Right forelimb (tissue), 1 donor: ENCODE measurements at regions not wholly inside any gene's neighbourhood (a gene's known extent, or its start where the extent isn't known, plus 50 kb on each side); places are given as distances from the start of the nearest gene placed in this dataset.

Experiments
- DNase-seq: peaks from one replicate; pipeline ENCODE4 v3.0.0-alpha.2; 2018

DNA sequence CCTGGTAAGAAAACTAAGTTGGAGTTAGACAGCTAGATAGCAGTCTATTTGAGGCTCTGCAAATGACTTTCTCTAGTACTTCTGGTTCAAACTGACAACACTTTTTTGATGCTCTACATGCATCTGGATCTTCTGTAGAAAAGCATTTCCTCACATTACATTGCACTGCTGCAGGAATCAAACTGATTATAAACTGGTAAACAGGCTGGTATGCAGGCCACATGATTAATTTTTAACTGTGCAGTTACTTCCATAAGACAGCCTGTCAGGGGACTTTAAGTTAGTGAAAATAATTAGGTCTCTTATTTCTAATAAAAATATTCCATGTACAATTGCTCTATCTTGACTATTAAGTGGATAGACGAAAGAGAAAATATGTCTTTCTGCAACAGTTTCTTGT is 550.0 kb upstream of the ALCAM start:
- no peak for DNase-seq

DNA sequence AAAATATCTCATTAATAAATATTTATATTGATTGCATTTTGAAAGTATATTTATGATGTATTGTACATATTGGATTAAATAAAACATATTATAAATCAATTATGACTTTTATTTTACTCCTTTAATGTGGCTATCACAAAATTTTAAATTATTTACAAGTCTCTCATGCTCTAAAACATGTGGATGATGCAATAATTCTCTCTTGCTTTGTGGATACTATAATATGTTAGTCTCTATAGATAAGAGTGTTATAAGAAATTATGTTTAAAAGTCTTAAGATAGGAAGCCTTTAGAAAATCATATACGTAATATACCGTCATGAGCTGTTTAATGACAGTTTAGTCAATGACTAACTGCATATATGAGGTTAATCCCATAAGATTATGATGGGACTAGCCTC is 547.4 kb upstream of the ALCAM start:
- DNase-seq, result no peak

DNA sequence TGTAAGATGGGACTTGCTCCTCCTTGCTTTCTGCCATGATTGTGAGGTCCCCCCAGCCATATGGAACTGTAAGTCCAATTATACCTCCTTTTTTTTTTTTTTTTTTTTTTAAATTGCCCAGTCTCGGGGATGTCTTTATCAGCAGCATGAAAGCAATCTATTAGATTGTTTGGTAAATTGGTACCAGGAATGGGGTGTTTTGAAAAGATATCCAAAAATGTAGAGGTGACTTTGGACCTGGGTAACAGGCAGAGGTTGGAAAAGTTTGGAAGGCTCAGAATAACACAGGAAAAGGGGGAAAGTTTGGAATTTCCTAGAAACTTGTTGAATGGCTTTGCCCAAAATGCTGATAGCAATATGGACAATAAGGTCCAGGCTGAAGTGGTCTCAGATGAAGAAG is 545.8 kb upstream of the ALCAM start:
- DNase-seq, result no peak

DNA sequence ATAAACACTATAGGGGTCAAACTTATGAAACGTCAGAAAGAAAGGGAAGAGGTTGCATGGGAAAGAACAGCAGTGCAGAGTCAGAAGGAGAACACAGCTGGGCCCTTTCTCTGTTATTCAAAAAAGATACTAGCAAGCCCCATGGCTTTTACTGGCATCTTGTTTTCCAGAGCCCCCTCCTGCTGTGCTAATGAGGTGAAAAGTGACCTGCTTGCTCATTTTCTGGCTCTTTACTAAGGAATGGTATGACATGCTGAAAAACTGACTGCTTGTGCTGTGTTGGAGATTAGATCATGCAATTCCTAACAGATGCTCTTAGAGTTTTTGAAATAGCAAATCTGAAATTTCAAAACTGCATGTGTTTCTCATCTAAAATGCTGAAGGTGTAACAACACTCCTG is 541.6 kb upstream of the ALCAM start:
- peak; percentile 43 for DNase-seq

DNA sequence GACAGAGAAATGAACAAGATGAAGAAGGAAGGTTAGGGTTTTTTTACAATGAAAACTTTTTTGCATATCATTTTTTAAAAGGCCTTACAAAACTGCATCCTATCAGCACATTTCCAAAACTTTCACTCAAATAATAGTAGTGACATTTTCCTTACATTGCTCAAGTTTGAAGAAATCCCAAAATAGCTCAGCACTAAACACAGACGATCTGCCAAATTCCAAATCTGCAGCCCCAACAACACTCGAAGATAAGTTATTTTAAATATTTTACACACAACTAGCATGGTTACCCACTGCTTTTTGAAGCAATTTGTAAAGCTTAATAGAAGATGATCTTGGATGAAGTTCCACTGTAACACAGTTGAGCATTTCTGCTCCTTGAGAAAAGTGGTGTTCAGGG is 535.6 kb upstream of the ALCAM start:
- DNase-seq, result no peak

DNA sequence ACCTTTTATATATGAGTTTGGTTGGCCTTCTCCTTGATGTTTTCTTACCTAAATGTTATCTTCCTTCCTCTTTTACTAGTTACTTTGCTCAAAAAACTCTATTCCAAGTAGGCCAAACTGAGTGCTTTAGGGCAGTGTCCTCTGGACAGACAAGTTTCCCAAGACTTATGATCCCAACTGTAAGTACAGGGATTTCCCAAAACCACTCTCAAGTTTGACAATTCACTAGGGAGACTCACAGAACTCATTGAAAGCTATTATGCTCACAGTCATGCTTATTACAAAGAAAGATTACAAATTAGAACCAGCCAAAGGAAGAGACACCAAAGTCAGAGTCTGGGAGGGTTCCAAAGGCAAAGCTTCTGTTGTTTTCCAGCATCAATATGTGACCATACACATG is 534.2 kb upstream of the ALCAM start:
- no peak for DNase-seq

DNA sequence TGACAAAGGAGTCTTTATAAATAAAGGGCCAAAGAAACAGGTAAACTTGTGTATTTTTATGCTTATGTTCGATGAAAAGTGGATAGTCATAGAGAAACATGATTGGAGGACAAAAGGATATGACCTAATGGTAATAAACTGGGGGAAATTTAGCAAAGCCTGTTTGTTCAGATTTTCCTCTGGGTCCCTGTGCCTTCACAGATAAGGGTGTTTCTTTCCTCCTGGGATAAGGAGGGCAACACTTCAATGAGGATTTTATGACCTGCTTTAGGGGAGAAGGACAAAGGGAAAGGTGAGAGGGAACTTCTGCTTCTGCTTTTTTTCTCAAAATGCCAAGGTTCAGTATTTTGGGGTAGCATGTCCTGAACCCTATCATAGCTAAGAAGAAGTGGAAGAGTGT is 531.3 kb upstream of the ALCAM start:
- no peak for DNase-seq

DNA sequence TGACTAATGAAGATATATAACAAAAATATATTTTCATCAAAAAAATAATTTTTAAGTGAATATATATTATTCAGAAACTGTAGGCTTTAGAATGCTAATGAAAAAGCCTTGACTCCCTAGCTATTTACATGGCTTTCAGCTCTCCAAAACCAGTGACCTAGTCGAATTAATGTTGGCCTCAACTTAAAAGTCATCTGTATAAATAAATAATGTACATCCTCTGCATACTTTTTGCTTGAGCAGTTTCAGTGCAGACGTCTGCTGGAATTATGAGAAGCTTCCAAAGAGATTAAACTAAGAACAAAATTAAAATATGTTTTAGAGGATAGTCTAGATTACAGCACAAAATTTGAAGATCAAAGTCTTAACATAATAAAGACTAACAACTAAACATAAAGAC is 520.4 kb upstream of the ALCAM start:
- no peak for DNase-seq

DNA sequence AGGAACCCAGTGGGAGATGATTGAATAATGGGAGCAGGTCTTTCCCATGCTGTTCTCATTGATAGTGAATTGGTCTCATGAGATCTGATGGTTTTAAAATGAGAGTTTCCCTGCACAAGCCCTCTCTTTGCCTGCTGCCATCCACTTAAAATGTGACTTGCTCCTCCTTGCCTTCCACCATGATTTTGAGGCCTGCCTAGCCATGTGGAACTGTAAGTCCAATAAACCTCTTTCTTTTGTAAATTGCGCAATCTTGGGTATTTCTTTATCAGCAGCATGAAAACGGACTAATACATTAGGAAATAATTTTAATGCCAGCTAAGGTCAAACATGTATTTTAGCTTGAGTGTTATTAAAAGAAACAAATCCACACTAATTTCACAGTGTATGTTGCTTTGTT is 517.6 kb upstream of the ALCAM start:
- DNase-seq, result no peak

DNA sequence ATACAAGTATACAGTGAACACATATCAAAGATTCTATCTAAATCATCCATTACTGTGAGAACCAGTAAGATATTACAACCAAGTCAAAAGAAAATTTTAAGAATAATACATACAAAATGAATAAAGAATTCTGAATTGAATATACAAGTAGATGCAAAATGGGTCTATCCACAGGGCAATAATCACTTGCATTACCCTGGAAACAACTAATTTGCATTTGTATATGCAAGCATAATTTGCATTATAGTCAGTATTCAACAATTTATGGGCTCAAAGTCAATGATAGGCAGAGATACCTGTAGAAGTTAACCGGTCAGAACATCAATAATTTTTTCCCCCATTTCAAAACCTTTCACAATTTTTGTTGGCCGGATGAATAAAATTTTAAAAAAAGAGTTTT is 512.2 kb upstream of the ALCAM start:
- no peak for DNase-seq

DNA sequence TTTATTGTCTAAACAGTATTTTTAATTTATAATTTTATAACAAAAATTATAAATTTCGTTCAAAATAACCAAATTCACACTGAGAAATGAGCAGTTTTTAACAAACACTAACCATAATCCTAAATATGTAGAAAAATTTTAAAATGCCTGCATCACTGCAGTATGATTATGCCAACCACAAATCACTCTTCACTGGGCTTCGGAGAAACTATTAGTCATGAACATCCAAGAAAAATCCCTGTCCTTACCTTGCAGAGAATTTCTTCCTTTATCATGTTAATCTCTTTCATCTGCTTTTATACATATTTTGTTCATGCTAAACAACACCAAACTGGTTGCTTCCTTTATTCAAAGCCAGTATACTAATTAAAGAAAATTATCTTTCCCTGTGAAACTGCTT is 511.0 kb upstream of the ALCAM start:
- no peak for DNase-seq

DNA sequence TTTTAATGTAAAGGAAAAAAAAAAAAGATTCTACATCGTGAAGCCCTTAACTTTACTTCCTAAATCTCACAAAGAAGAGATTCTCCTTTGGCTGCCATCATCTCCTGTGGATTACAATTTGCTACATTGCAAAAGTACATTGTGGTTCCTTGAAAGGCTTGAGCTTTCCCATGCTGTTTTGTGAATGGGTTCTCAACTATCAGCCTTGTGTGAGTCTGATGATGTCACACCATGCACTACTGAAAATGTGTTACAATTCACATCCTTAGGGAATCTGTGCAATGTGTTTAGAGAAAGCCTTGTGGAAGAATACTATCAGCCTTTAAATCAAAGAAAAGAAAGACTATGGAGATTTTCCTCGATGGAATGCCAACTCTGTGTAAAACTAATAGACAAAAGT is 510.0 kb upstream of the ALCAM start:
- no peak for DNase-seq

DNA sequence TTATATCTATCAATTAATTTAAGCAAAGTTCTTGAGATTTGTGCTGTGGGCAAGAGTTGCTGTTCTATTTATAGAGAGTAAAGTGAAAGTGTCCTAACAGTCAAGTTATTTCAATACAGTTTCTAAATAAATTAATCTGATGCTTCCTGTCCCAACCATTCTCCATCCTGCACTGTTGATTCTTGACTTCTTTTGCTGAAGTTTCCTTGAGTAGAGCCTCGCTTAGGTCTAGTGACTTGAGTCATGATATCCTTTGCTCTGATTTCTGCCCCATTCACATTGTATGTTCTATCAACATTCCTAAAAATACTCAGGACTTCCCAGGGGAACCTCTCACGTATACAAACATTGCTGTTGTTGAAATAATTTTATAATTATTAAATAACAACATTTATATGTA is 498.4 kb upstream of the ALCAM start:
- DNase-seq, result no peak

DNA sequence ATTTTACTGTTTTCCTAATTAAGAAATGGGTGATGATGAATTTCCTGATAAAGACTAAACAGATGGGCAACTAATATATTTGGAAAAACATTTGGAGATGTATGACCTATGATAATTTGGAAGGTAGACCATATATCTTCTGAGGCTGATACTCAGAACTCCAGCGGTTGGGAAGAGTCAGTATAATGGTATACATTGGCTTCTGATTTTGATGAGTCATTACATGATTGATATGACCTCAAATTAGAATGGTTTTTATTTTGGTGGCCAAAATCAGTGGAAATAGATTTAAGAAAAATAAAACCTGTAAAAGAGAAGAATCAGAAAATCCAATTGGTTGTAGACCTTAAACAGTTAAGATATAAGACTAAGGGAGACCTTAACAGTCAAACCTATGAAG is 496.4 kb upstream of the ALCAM start:
- DNase-seq, result no peak

DNA sequence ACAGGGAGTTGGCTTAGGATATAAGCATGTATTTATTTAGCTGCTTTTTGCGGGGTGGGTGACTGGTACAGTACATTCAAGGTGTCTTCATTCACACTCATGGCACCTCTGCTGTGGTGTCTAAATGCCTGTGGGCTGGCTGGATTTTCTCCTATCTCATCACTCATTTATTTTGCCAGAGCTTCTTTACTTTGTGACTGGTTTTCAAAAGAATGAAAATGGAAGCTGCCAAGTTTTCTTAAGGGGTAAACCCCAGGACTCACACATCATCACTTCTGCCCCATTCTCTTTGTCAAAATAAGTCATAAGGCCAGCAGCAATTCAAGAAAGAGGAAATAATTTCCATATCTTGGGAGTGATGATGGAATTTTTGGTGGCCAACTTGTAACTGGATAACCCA is 493.4 kb upstream of the ALCAM start:
- DNase-seq, result no peak

DNA sequence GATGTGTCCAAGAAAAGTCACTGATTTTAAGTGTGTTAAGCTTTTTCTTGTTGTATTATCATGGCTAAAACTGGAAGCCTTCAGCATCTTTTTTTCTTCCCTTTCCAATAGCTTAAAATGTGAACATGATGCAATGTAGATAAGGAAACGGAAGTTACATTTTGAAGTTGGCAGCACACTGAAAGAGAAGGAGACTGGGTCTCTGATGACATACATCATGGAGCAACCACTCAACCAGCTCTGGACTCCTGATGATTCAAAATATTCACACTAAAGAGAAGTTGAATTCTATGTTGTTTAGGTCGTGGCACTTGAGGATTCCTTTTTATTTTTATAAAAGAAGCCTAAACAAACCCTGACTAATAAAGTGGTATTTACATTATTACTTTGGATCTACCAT is 488.3 kb upstream of the ALCAM start:
- DNase-seq, result no peak

DNA sequence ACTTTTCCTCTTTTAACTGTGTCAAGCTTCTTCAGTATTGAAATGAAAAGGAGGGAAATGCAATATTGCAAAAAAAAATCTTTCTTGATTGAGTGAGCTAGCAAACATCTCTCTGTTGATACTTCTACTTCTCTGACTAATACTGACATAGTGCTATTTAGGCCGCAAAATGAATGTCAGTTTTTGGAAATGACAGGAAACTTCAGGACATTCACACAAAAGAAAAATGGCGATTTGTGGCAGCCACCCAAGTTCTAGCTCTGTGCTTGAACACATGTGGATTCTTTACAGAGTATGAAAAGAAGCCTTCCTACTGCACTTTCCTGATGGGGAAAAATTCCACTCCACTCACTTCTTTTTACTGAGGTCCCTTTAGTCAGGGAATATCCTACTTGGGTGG is 486.8 kb upstream of the ALCAM start:
- no peak for DNase-seq

DNA sequence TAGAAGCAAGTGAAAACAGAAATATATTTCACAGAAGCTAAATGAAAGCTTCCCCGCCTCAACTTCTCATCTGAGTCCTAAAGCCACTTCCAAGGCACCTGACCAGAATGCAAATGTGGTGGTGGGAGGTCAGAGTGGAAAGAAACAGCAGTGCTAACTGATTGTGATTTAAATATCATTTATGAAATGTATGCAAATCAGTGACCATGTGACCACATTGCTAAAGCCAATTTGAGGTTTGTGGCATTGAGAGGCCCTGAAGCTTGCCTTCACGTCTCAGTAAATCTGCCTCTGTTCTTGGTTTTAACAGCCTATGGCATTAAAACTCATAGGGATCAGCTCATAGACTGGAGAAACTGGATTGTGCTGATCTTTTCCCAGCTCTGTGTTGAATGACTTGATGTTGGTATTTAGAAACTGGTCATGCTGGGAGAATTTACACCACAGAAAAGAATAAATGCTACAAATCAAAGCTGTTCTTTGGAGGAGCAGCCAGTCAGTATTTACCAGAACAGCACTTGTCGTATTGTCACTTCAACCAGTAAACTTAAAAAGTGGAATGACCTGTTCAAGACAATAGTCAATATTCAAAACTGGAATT is 481.4 kb upstream of the ALCAM start:
- DNase-seq, result no peak

DNA sequence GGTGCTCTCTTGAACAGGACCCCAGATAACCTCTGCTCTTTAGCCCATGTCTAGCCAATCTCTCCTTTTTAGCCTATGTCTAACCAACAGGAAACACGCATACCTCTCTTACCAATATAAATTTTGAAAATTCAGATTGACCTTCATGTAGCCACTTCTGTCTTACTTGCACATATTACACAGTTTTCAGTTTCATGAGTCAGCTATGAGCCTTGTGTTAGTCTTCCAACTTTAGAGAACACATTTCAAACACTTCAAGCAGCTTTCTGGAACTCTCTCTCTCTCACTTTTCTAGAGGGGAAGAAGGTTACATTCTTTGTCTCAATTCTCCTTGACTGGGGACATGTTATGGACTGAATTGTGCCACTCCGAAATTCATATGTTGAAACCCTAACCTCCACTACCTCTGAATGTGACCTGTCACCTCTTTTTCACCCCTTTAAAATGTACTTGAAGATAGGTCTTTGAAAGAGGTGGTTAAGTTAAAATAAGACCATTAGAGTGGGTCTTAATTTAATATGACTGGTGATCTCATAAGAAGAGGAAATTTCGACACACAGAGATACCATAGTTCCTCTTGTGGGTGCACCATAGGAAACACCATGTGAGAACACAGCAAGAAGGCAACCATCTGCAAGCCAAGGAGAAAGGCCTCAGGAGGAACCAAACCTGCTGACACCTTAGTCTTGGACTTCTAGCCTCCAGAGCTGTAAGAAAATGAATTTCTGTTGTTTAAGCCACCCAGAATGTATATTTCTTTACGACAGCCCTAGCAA is 480.3 kb upstream of the ALCAM start:
- no peak for DNase-seq

DNA sequence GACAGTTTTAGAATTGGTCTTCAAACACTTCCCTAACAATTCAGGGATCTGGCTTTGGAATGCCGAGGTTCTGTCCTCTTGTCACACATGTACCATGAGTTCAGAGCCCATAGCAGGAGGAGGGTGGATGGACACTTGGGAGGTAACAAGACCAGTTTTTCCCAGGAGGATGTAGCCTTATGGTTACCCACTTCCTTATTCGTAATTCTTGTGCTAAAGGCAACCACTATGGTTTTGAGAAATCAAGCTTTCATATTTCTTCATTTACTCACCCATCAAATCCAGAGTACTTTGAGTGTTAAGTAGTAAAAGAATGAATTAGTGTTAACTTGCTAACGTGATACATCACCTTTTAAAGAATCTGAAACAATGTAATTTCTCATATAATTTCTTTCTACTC is 479.6 kb upstream of the ALCAM start:
- no peak for DNase-seq

DNA sequence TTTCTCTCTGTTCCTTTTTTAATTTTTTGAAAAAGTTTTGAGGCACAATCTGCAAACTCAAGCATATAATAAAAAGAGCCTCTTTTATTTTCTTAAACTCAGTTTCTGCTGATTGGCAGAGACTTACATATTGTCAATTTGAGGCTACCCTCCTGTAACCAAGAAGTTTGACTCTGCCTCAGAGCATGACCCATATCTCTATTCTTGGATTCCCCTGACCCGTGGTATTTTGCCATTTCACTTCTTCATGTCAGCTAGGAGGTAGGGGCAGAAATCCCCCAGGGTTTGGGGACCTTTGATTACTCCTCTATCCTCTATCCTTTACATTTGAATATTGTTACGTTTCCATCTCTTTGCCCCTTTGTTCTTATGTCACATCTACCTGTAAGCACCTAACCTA is 479.1 kb upstream of the ALCAM start:
- no peak for DNase-seq

DNA sequence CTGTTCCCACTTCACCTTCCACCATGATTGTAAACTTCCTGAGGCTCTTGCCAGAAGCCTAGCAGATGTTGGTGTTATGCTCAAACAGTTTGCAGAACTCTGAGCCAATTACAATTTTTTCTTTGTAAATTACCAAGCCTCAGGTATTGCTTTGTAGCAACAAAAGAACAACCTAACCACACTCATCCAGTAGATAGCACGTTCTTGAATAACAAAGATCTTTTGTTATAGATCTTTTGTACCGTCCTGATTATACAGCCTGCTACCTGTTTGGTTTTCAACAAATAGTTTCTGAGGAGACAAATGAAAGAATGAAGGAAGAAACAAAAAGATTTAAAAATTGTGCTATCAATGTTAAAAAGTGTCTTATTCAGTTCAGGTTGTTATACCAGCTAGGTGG is 474.7 kb upstream of the ALCAM start:
- DNase-seq, result no peak

DNA sequence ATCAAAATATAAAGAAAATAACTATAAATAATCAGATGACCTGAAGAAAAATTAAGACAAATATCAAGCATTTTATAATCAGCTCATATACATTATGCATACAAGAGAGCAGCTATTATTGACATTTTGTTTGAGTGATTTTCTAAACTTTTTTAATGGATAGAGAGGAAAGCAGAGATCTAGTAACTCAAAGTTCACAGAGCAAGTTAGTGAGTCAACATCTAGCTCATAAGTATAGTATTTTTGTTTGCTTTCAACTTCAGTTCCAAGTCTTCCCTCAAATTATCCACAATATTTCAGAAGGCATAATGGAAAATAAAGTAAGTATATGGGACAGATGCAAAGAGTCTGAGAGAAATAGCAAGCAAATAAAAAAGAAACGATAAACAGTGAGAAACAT is 470.1 kb upstream of the ALCAM start:
- DNase-seq, result no peak

DNA sequence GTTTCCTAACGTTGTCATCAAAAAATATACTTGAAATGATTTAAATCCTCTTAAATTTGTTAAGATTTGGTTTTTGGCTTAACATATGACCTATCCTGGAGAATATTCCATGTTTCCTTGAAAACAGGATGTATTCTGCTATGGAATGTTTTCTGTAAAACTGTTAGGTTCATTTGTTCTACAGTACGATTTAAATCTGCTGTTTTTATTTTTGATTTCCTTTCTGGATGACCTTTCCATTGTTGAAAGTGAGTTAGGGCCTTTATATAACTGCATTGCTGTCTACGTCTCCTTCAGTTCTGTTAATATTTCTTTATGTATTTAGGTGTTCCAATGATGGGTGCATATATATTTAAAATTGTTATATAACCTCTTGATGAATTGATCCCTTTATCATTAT is 465.3 kb upstream of the ALCAM start:
- DNase-seq, result no peak

DNA sequence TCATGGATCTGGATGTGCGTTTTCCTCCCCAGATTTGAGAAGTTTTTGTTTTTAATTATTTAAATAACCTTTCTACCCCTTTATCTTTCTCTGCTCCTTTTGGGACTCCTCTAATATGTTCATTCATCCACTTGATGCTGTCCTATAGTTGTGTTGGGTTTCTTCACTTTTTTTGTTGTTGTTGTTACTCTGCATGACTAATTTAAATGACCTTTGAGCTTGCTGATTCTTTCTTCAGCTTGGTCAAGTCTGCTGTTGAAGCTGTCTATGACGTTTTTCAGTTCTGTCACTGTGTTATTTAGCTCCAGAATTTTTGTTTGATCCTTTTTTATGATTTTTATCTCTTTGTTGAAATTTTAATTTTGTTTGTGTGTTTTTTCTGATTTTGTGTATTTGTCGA is 463.6 kb upstream of the ALCAM start:
- DNase-seq, result no peak
